GM20000 (cell line): ENCODE measurements at regions not wholly inside any gene's neighbourhood (a gene's known extent, or its start where the extent isn't known, plus 50 kb on each side); places are given as distances from the start of the nearest gene placed in this dataset.

Experiments used
- DNase-seq: peaks from one replicate; pipeline ENCODE4 v3.0.0; 2012; ENCODE audit warnings: low spot score
- TF ChIP-seq, protein P1 (sequence below): IDR thresholded peaks from 2 replicates; pipeline ENCODE4 v1.5.1; 2012; ENCODE audit warnings: mild to moderate bottlenecking, control low read depth; ENCODE audit errors: extremely low read depth, missing control alignments

DNA sequence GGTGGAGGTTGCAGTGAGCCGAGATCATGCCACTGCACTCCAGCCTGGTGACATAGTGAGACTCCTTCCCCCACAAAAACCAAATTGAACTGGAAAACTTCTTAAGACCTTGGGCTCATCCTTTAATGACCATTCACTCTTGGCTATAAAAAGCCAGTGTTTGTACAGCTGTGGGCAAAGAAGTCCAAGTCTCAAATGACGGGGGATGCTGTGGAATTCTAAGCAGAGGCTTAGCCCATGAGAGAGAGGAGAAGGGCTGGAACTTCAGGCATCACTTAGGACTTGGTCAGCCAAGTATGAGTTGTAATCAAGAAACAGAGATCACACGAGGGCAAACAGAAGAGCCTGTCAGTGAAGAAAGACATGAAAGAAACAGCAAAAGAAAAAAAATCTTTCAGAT, 79.3 kb upstream of the POU3F3 start:
- TF ChIP-seq, protein P1, sequence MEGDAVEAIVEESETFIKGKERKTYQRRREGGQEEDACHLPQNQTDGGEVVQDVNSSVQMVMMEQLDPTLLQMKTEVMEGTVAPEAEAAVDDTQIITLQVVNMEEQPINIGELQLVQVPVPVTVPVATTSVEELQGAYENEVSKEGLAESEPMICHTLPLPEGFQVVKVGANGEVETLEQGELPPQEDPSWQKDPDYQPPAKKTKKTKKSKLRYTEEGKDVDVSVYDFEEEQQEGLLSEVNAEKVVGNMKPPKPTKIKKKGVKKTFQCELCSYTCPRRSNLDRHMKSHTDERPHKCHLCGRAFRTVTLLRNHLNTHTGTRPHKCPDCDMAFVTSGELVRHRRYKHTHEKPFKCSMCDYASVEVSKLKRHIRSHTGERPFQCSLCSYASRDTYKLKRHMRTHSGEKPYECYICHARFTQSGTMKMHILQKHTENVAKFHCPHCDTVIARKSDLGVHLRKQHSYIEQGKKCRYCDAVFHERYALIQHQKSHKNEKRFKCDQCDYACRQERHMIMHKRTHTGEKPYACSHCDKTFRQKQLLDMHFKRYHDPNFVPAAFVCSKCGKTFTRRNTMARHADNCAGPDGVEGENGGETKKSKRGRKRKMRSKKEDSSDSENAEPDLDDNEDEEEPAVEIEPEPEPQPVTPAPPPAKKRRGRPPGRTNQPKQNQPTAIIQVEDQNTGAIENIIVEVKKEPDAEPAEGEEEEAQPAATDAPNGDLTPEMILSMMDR: no peak
- DNase-seq: no peak

DNA sequence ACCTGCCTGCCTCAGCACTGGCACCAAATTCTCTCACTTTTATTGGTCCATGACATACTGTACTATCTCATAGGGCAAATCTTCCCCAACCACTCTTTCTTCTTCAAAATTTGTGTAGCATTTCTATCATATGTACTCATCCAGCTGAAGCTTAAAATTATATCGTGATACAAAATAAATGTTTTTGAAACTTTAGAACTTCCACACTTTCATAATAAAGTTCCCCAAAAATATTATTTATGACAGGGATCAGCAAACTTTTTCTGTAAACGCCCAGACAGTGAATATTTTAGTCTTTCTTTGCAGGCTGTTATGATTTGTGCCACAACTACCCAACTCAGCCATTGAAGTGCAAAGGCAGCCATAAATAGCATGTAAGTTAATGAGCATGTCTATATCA, 76.2 kb upstream of the POU3F3 start:
- DNase-seq: no peak
- TF ChIP-seq, protein P1: no peak

DNA sequence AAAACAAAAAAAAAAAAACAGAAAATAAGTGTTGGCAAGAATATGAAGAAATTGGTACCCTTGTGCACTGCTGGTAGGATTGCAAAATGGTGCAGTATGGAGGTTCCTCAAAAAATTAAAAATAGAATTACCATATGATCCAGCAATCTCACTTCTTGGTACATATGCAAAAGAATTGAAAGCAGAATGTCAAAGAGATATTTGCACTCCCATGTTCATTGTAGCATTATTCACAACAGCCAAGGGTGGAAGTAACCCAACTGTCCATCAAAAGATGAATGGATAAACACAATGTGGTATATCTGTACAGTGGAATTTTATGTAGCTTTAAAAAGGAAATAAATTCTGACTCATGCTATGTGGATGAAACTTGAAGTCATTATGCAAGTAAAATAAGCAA, 72.8 kb upstream of the POU3F3 start:
- DNase-seq: no peak
- TF ChIP-seq, protein P1: no peak

DNA sequence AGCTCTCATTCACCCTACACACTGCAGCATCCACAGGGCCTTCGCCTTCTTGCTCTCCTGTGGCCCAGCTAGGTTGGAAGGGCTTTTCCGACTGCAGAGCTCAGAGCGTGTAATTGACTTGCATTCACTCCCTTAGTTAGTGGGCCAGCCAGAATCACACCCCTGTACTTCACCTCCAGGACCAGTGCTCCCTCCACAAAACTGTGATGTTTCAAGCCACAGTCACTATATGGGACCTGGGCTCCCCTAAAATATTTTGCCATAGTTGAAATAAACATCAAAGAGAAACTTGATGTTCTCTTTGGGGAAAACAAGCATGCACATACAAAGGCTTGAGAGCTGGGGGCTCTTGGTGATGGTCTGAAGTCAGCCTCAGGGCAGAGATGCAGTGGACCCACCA, 69.7 kb upstream of the POU3F3 start:
- DNase-seq: no peak
- TF ChIP-seq, protein P1: no peak

DNA sequence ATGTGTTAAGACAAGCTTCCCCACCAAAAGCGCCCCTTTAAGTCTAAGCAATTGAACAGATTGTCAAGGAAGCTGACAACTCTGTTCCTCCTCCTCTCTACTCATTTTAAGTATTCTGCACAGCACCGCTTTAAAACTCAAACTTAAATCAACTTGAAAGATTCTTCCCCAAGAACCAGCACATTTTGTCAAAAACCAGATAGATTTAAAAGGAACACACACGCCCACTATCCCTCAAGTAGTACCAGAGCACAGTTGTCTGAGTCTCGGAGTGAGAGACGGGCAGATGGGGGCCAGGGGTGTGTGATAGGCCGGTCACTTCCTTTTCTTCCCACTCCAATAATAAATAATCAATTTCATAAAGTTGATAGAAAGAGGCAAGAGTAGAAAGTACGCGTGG, 67.7 kb upstream of the POU3F3 start:
- TF ChIP-seq, protein P1: no peak
- no peak for DNase-seq

DNA sequence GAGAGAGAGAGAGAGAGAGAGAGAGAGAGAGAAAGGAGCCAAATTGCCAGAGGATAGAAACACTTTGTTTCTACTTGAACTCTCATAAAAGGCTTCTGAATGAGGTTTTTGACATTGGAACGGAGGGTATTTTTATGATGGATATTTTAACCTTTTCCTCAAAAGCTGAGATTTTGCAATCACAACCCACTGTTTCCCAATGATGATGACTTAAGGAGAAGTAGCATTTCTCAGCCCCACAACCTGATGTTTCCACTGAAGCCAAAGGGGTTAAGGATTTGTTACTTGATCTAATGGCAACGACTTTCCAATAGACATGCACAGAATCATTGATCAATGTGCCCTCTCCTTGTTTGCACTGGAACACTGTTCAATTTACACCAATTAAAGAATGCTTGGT, 67.1 kb upstream of the POU3F3 start:
- TF ChIP-seq, protein P1: no peak
- no peak for DNase-seq

DNA sequence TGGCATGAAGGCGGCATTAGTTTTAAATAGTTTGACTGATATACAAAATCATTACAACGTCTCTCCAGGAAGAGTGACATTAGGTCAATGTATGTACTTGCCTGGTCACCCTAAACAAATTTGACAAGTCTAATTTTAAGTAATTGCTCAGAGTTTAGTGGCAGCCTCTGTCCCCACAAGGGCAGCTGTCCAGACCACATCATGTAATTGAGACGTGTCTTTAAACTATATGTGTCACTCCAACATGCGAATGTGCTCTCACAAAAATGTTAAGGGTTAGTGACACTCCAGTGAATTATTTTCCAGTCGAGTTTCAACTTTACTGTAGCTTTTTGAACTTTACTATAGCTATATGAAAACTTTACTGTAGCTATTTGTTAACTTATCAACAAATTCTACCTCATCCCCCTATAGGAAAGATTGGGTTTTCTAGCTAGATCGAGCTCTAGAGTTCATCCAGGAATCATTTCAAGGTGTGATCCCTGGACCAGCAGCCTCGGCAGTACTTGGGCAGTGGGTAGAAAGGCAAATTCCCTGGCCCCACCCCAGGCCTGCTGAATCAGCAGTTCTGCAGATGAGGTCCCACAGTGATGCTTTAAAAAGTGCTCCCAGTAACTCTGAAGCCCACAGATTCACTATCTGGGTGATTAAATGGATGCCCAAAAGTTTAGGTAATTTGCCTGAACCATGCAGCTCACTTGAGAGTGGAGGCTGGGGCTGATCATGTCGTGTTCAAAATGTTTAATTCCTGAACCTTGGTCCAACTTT, 66.4 kb upstream of the POU3F3 start:
- TF ChIP-seq, protein P1: no peak
- no peak for DNase-seq
